Naive thymus-derived CD8-positive, alpha-beta T cell (primary cell): ENCODE measurements at regions not wholly inside any gene's neighbourhood (a gene's known extent, or its start where the extent isn't known, plus 50 kb on each side); places are given as distances from the start of the nearest gene placed in this dataset.
"Not testable (repeated sequence)": the region's sequence is repeated elsewhere in the genome, so short reads cannot be mapped to it uniquely, and the experiment has no call there.

Experiments used
- ATAC-seq, 2 donors: fragments of 150-1000 bp; cut with Tn5 transposase in 1 of 2; sonication (Bioruptor Pico), chemical (Tn5 transposase) in 1 of 2; 1 replicate in 1 of 2; 2 replicates in 1 of 2; pipeline ENCODE4 v1.10.0; 2021; ENCODE audit warnings: mild to moderate bottlenecking in 2 of 2, moderate library complexity in 2 of 2
- POLR2A ChIA-PET: fragments of 350-600 bp; sonication (Branson Sonifier 250); formaldehyde crosslinking; loops from one replicate; lab custom pipeline; 2021; ENCODE audit warnings: antibody characterized with exemption; lab: Charles Lee
- DNase-seq, 10 donors: peaks; one replicate each; pipeline versions ENCODE4 v3.0.0 to v3.0.0-alpha.2; 2020 to 2022
- H3K27ac Mint-ChIP-seq, 10 donors: one replicate each; pipeline ENCODE4 v1.8.0; 2020 to 2022; ENCODE audit warnings: mild to moderate bottlenecking in 10 of 10, mixed read lengths in 10 of 10, moderate library complexity in 4 of 10, inconsistent platforms in 1 of 10
- H3K27me3 Mint-ChIP-seq, 5 donors: one replicate each; pipeline ENCODE4 v1.8.0; 2021 to 2022; ENCODE audit warnings: mixed read lengths in 5 of 5
- H3K36me3 Mint-ChIP-seq, 3 donors: one replicate each; pipeline ENCODE4 v1.8.0; 2020 to 2022; ENCODE audit warnings: mixed read lengths in 3 of 3, mild to moderate bottlenecking in 2 of 3, inconsistent platforms in 1 of 3
- H3K4me1 Mint-ChIP-seq, 4 donors: one replicate each; pipeline ENCODE4 v1.8.0; 2021 to 2022; ENCODE audit warnings: mixed read lengths in 4 of 4
- H3K4me3 Mint-ChIP-seq, 10 donors: one replicate each; pipeline ENCODE4 v1.8.0; 2020 to 2022; ENCODE audit warnings: mild to moderate bottlenecking in 10 of 10, mixed read lengths in 10 of 10, moderate library complexity in 6 of 10, inconsistent platforms in 1 of 10
- H3K9me3 Mint-ChIP-seq, 9 donors: one replicate each; pipeline ENCODE4 v1.8.0; 2020 to 2022; ENCODE audit warnings: mixed read lengths in 9 of 9, mild to moderate bottlenecking in 3 of 9, inconsistent platforms in 1 of 9, moderate library complexity in 1 of 9

- H3K9me3 Mint-ChIP-seq, POLR2A ChIA-PET, H3K27ac Mint-ChIP-seq, H3K4me1 Mint-ChIP-seq, H3K27me3 Mint-ChIP-seq, DNase-seq, H3K36me3 Mint-ChIP-seq, ATAC-seq, H3K4me3 Mint-ChIP-seq: not testable (repeated sequence)
These were observed 187.2 kb upstream of the IRF2BP2 start for GRCh38 chr1:234797216-234797615.

DNA sequence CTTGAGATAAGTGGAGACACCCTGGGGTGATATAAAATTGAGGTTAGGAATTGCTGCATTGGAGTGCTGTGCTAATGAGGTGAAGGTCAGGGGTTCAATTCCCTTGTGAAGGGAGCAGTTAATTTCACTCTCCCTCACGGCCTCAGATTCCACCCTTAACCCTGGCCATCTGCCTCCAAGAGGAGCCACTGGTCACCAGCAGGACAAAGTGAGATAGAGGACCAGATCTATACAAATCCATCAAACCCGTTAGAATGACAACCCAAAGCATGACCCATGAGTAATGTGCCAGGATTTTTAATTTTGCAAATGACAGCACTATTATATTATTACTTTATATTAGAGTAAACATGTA is 186.4 kb upstream of the IRF2BP2 start:
- ATAC-seq, H3K36me3 Mint-ChIP-seq, H3K27ac Mint-ChIP-seq, DNase-seq, POLR2A ChIA-PET, H3K4me3 Mint-ChIP-seq, H3K4me1 Mint-ChIP-seq, H3K27me3 Mint-ChIP-seq, H3K9me3 Mint-ChIP-seq: not testable (repeated sequence)

- H3K4me3 Mint-ChIP-seq, H3K9me3 Mint-ChIP-seq, H3K27me3 Mint-ChIP-seq, DNase-seq, H3K36me3 Mint-ChIP-seq, H3K27ac Mint-ChIP-seq, ATAC-seq, POLR2A ChIA-PET, H3K4me1 Mint-ChIP-seq: not testable (repeated sequence)
These were observed 185.9 kb upstream of the IRF2BP2 start for GRCh38 chr1:234795711-234796437.

GRCh38 chr1:234795007-234795406 is 185.0 kb upstream of the IRF2BP2 start:
- POLR2A ChIA-PET, DNase-seq, H3K36me3 Mint-ChIP-seq, H3K27ac Mint-ChIP-seq, H3K27me3 Mint-ChIP-seq, H3K9me3 Mint-ChIP-seq, H3K4me3 Mint-ChIP-seq, ATAC-seq, H3K4me1 Mint-ChIP-seq: not testable (repeated sequence)

- H3K27me3 Mint-ChIP-seq, DNase-seq, H3K36me3 Mint-ChIP-seq, H3K4me3 Mint-ChIP-seq, ATAC-seq, H3K9me3 Mint-ChIP-seq, POLR2A ChIA-PET, H3K4me1 Mint-ChIP-seq: not testable (repeated sequence)
- H3K27ac Mint-ChIP-seq = peak overlapping the region in 1 of 10 donors; percentile 61
These were observed 184.5 kb upstream of the IRF2BP2 start for GRCh38 chr1:234794452-234794851.

DNA sequence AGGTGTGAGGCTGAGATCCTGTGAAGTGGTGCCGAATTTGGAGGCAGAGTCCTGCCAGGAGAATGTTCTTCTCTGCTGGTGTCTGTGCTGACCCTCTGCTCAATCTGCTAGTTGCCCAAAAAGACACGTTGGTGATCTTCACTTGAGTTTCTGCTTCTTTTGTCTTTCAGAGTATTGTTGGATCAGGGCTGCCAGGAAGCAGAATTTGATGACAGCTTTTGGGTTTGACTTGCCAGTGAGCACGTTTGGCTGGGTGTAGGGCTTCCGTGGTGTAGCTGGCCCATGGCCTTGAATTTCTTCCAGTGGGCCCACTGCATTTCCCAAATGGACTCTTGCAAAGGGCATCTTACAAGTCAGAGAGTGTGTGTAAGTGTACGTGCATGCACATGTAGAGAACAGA is 183.9 kb upstream of the IRF2BP2 start:
- not testable (repeated sequence) for H3K9me3 Mint-ChIP-seq

GRCh38 chr1:234792221-234792864 is 182.4 kb upstream of the IRF2BP2 start:
- H3K9me3 Mint-ChIP-seq, POLR2A ChIA-PET, H3K36me3 Mint-ChIP-seq, H3K4me3 Mint-ChIP-seq, H3K27me3 Mint-ChIP-seq, H3K4me1 Mint-ChIP-seq, H3K27ac Mint-ChIP-seq, DNase-seq, ATAC-seq: not testable (repeated sequence)

More for the DNA sequence above, 183.9 kb upstream of the IRF2BP2 start:
- DNase-seq, H3K4me3 Mint-ChIP-seq, H3K27me3 Mint-ChIP-seq, ATAC-seq, H3K36me3 Mint-ChIP-seq, H3K27ac Mint-ChIP-seq, POLR2A ChIA-PET, H3K4me1 Mint-ChIP-seq: not testable (repeated sequence)

DNA sequence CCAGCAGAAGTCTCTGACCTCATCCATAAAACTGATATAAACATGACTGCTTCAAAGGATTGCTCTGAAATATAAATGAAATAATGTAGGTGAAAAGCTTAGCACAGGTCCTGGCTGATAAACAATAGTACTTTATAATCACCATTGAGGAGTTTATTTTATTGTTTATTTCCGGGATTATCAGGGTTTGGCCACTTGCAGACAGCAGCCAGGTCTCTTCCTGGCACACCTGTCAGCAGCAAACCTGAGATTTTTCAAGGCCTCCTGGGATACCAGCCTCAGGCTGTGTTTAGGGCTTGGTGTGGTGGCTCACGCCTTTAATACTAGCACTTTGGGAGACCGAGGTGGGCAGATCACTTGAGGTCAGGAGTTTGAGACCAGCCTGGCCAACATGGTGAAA is 181.6 kb upstream of the IRF2BP2 start:
- H3K9me3 Mint-ChIP-seq, ATAC-seq, H3K4me3 Mint-ChIP-seq, POLR2A ChIA-PET, H3K27me3 Mint-ChIP-seq, DNase-seq, H3K36me3 Mint-ChIP-seq, H3K4me1 Mint-ChIP-seq, H3K27ac Mint-ChIP-seq: not testable (repeated sequence)

DNA sequence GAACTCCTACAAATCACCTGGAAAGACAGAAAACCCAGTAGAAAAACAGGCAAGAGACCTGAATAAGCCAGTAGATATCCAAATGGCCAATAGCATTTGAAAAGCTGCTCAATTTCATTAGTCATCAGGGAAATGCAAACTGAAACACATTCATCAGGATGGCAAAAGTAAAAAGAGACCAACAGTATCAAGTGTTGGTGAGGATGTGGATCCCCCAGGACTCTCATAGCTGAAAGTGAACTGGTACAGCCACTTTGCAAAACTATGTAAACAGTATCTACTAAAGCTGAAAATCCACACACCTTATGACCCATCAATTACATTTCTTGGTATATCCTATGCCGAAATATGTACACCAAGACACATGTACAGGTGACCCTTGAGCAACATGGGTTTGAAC is 180.4 kb upstream of the IRF2BP2 start:
- DNase-seq = not testable (repeated sequence)

DNA sequence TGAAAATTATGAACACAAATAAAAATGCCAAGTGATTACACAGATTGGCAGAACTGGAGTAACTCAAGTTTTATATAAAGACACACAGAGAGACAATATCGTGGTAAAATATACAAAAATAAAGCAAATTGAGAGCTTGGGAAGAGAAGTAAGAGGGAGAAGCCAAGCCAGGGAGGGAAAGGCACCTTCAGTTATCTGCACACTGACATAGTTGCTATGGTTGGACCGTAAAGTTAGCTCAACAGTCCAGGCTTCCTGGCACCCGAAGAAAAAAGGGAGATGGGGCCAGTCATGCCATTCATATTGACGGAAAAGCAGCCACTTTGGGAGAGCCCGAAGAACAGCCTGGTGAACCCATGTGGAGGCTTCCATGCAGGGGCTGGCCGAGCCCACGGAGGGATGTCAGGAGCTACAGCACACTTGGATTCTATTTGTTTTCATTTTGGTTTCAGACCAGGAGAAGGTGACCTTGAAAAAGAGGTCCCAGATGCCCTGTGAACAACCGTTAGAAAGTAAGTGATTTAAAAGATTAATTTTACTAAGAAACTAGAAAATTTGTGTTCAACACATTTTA is 177.1 kb upstream of the IRF2BP2 start:
- H3K27me3 Mint-ChIP-seq, POLR2A ChIA-PET, DNase-seq, H3K4me1 Mint-ChIP-seq, H3K9me3 Mint-ChIP-seq, H3K36me3 Mint-ChIP-seq, H3K4me3 Mint-ChIP-seq, ATAC-seq: not testable (repeated sequence)
- H3K27ac Mint-ChIP-seq = peak overlapping the region in 1 of 10 donors; percentile 31

More for the DNA sequence above, 180.4 kb upstream of the IRF2BP2 start:
- H3K4me1 Mint-ChIP-seq, H3K9me3 Mint-ChIP-seq, H3K4me3 Mint-ChIP-seq, H3K36me3 Mint-ChIP-seq, H3K27me3 Mint-ChIP-seq, H3K27ac Mint-ChIP-seq, POLR2A ChIA-PET, ATAC-seq: not testable (repeated sequence)

DNA sequence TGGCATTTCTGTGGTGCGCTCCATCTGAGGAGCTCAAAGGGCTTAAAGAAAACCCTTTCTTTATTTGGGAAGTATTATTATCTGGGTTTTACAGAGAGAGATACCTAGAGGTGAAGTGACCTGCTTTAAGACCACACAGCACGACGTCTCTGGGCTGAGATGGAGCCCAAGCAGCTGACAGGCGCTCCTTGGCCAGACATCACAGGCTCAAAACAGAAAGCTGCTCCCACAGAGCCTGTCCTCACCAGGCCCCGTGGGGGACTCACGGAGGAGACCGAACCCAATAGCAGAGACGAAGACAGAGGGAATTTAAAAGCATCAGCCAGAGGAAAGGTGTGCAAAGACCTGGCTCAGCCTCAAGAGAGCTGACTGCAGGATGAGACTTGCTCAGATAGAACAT is 175.9 kb upstream of the IRF2BP2 start:
- H3K4me3 Mint-ChIP-seq, H3K36me3 Mint-ChIP-seq, H3K4me1 Mint-ChIP-seq, DNase-seq, H3K27me3 Mint-ChIP-seq, H3K9me3 Mint-ChIP-seq, ATAC-seq, H3K27ac Mint-ChIP-seq, POLR2A ChIA-PET: not testable (repeated sequence)

- H3K4me1 Mint-ChIP-seq, ATAC-seq, DNase-seq, H3K4me3 Mint-ChIP-seq, POLR2A ChIA-PET, H3K9me3 Mint-ChIP-seq, H3K27me3 Mint-ChIP-seq, H3K36me3 Mint-ChIP-seq: not testable (repeated sequence)
- H3K27ac Mint-ChIP-seq = peak overlapping the region in 1 of 10 donors; percentile 50
These were observed 175.5 kb upstream of the IRF2BP2 start for GRCh38 chr1:234785471-234785919.

GRCh38 chr1:234784108-234784507 is 174.1 kb upstream of the IRF2BP2 start:
- H3K9me3 Mint-ChIP-seq, H3K27me3 Mint-ChIP-seq, H3K4me3 Mint-ChIP-seq, H3K36me3 Mint-ChIP-seq, POLR2A ChIA-PET, ATAC-seq, H3K27ac Mint-ChIP-seq, DNase-seq, H3K4me1 Mint-ChIP-seq: not testable (repeated sequence)
